ENCODE measurements at regions not wholly inside any gene's neighbourhood (a gene's known extent, or its start where the extent isn't known, plus 50 kb on each side); places are given as distances from the start of the nearest gene placed in this dataset.

DNA sequence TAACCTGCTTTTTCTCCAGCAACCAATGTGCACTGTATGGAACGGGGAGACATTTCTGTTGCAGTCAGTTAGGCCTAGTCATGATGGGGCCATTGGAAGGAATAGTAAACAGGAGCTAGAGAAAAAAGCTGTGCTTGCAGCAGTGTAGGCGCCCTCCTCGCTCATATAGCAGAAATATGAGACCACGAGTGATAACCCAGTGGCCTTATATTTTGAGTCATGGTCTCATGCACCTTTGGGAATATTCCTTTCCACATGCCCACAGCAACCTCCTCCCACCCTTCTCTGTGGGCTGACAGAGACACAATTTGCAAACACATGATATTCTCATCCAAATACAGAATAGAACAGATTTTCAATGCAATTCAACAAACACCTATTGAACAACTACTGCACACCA is 248.9 kb upstream of the CITED2 start:
- no peak for ATAC-seq (replicated peaks in 1 of 4)
- Histone ChIP-seq H3K9me3 (no peaks in the 10 kb centered on the region), H3K36me3 (ENCODE audit: control insufficient read depth in 2 of 2, extremely low read depth in 1 of 2, insufficient read depth in 1 of 2, low read length in 1 of 2) (no peaks in the 10 kb centered on the region), H3K27ac (ENCODE audit: low read length) (no peak overlapping the region), H3K4me3 (ENCODE audit: control insufficient read depth in 1 of 2, extremely low read depth in 1 of 2, low read length in 1 of 2) (no peak overlapping the region), H3K4me1 (ENCODE audit: control insufficient read depth in 1 of 2, extremely low read depth in 1 of 2, insufficient read depth in 2 of 2, low read length in 2 of 2) (no peaks in the 10 kb centered on the region), H3K27me3 (replicated peaks in 1 of 2; ENCODE audit: control insufficient read depth in 2 of 2, extremely low read depth in 1 of 2, insufficient read depth in 2 of 2, low read length in 1 of 2) (no peaks in the 10 kb centered on the region)
- H3K4me1 Mint-ChIP-seq, result peaks cover 0 to 5% (median 5%) of the 10 kb centered on the region in 3 donors
- ChIA-PET POLR2A (interaction anchor here in 1 of 2 donors (0.6 kb wide), 1 partner anchor 657 kb away, joined by 3 read pairs; no protein-coding TSS in a partner anchor), CTCF (no interaction called here)
- 90% methylated on average over 4 of the region's 4 CpGs for WGBS (ENCODE audit: insufficient coverage)
- no peaks in the 10 kb centered on the region for H3K36me3 Mint-ChIP-seq
- no peak for DNase-seq
- no peak overlapping the region for H3K4me3 Mint-ChIP-seq
- H3K27me3 Mint-ChIP-seq, result peaks cover 6 to 12% of the 10 kb centered on the region in 2 donors
- H3K27ac Mint-ChIP-seq, result no peak overlapping the region
- no peaks in the 10 kb centered on the region for H3K9me3 Mint-ChIP-seq

DNA sequence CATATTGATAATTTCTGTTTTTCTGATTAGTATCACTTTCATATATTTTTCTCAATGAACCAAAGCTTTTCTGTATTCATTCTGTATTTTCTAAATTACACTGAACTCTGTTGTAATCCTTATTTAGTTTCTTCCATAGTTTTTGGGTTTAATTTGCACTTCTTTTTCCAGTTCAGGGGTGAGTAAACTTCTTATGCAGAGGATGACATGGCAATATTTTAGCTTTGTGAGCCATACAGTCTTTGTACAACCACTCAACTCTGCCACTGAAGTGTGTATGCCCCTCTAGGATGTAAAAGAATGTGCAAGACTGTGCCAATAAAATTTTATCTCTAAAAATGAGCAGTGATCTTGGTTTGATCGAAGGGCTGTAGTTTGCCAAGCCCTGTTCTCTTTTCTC is 239.0 kb upstream of the CITED2 start:
- H3K36me3 Mint-ChIP-seq, result no peaks in the 10 kb centered on the region
- Histone ChIP-seq H3K9me3 (no peaks in the 10 kb centered on the region), H3K27me3 (replicated peaks in 1 of 2; ENCODE audit: control insufficient read depth in 2 of 2, extremely low read depth in 1 of 2, insufficient read depth in 2 of 2, low read length in 1 of 2) (no peaks in the 10 kb centered on the region), H3K4me1 (ENCODE audit: control insufficient read depth in 1 of 2, extremely low read depth in 1 of 2, insufficient read depth in 2 of 2, low read length in 2 of 2) (no peaks in the 10 kb centered on the region), H3K27ac (ENCODE audit: low read length) (no peak overlapping the region), H3K4me3 (ENCODE audit: control insufficient read depth in 1 of 2, extremely low read depth in 1 of 2, low read length in 1 of 2) (no peak overlapping the region), H3K36me3 (ENCODE audit: control insufficient read depth in 2 of 2, extremely low read depth in 1 of 2, insufficient read depth in 1 of 2, low read length in 1 of 2) (no peaks in the 10 kb centered on the region)
- whole genome bisulfite sequencing (ENCODE audit: insufficient coverage), result 67% methylated on average over 1 of the region's 1 CpG
- H3K27ac Mint-ChIP-seq, result no peak overlapping the region
- no peaks in the 10 kb centered on the region for H3K4me1 Mint-ChIP-seq
- DNase-seq (no peak), ATAC-seq (replicated peaks in 1 of 4) (no peak)
- H3K9me3 Mint-ChIP-seq, result no peaks in the 10 kb centered on the region
- H3K4me3 Mint-ChIP-seq, result no peak overlapping the region
- ChIA-PET CTCF (no interaction called here), POLR2A (no interaction called here)
- peaks cover 0 to 3% of the 10 kb centered on the region in 2 donors for H3K27me3 Mint-ChIP-seq

DNA sequence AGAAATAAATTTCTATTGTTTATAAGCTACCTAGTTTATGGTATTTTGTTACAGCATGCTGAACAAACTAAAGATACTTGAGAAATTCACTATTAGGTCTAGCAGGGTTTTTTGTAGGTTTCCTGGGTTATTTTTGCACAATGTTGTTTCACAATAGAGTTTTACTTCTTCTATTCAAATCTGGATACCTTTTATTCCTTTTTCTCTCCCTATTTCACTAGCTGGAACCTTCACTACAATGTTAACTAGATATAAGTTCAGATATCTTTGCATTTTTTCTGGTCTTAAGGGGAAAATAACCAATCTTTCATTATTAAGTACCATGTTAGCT is 237.7 kb upstream of the CITED2 start:
- no peaks in the 10 kb centered on the region for H3K36me3 Mint-ChIP-seq
- H3K4me3 Mint-ChIP-seq, result no peak overlapping the region
- no peaks in the 10 kb centered on the region for H3K36me3 ChIP-seq (ENCODE audit: control insufficient read depth in 2 of 2, extremely low read depth in 1 of 2, insufficient read depth in 1 of 2, low read length in 1 of 2)
- H3K27ac ChIP-seq (ENCODE audit: low read length), result no peak overlapping the region
- no peaks in the 10 kb centered on the region for H3K27me3 ChIP-seq (replicated peaks in 1 of 2; ENCODE audit: control insufficient read depth in 2 of 2, extremely low read depth in 1 of 2, insufficient read depth in 2 of 2, low read length in 1 of 2)
- H3K27me3 Mint-ChIP-seq, result no peaks in the 10 kb centered on the region
- CTCF ChIA-PET, result no interaction called here
- H3K9me3 ChIP-seq, result no peaks in the 10 kb centered on the region
- H3K27ac Mint-ChIP-seq, result no peak overlapping the region
- H3K9me3 Mint-ChIP-seq, result no peaks in the 10 kb centered on the region
- H3K4me1 ChIP-seq (ENCODE audit: control insufficient read depth in 1 of 2, extremely low read depth in 1 of 2, insufficient read depth in 2 of 2, low read length in 2 of 2), result no peaks in the 10 kb centered on the region
- DNase-seq (no peak), ATAC-seq (replicated peaks in 1 of 4) (no peak)
- no peaks in the 10 kb centered on the region for H3K4me1 Mint-ChIP-seq
- POLR2A ChIA-PET, result no interaction called here
- no peak overlapping the region for H3K4me3 ChIP-seq (ENCODE audit: control insufficient read depth in 1 of 2, extremely low read depth in 1 of 2, low read length in 1 of 2)

DNA sequence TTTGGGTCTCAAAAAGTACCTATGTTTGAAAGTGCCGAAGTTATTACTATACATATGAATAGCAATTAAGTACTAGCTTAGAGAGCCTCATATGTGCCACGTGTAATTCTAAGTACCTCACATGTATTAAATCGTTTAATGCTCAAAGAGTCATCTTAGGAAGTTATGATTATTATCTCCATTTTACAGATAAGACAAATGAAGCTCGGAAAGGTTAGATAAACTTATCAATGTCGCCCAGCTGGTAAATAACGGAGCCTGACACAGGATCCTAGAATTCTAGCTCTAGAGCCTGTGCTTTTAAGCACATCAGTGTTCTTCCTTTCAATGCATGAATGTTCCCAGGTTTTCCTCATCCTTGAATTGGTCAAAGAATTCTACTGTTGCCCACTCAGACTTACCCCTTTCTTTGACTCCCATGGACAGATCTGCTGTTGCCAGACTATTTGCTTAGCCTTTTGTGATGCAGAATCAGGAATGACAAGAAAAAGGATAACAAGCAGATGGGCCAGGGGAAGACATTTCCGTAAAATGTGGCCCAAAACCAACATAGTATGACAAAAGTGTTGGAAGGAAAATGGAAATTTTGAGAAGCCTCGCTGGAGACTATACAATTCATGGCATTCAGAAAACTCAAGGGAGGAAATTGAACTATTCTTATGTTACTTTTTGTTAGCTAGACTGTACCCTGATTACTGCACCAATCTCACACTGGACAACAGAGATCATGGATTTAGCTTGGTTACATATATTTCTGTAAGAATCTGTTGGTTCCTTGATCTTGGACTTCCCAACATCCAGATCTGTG is 237.1 kb upstream of the CITED2 start:
- Histone ChIP-seq H3K4me1 (ENCODE audit: control insufficient read depth in 1 of 2, extremely low read depth in 1 of 2, insufficient read depth in 2 of 2, low read length in 2 of 2) (no peaks in the 10 kb centered on the region), H3K36me3 (ENCODE audit: control insufficient read depth in 2 of 2, extremely low read depth in 1 of 2, insufficient read depth in 1 of 2, low read length in 1 of 2) (no peaks in the 10 kb centered on the region), H3K4me3 (ENCODE audit: control insufficient read depth in 1 of 2, extremely low read depth in 1 of 2, low read length in 1 of 2) (no peak overlapping the region), H3K27ac (ENCODE audit: low read length) (no peak overlapping the region), H3K27me3 (replicated peaks in 1 of 2; ENCODE audit: control insufficient read depth in 2 of 2, extremely low read depth in 1 of 2, insufficient read depth in 2 of 2, low read length in 1 of 2) (no peaks in the 10 kb centered on the region), H3K9me3 (no peaks in the 10 kb centered on the region)
- no peaks in the 10 kb centered on the region for H3K36me3 Mint-ChIP-seq
- DNase-seq, result no peak
- no peaks in the 10 kb centered on the region for H3K9me3 Mint-ChIP-seq
- ChIA-PET CTCF (no interaction called here), POLR2A (no interaction called here)
- 97% methylated on average over 4 of the region's 8 CpGs for WGBS (ENCODE audit: insufficient coverage)
- H3K27me3 Mint-ChIP-seq, result no peaks in the 10 kb centered on the region
- no peaks in the 10 kb centered on the region for H3K4me1 Mint-ChIP-seq
- no peak for ATAC-seq (replicated peaks in 1 of 4)
- H3K4me3 Mint-ChIP-seq, result no peak overlapping the region
- H3K27ac Mint-ChIP-seq, result no peak overlapping the region

DNA sequence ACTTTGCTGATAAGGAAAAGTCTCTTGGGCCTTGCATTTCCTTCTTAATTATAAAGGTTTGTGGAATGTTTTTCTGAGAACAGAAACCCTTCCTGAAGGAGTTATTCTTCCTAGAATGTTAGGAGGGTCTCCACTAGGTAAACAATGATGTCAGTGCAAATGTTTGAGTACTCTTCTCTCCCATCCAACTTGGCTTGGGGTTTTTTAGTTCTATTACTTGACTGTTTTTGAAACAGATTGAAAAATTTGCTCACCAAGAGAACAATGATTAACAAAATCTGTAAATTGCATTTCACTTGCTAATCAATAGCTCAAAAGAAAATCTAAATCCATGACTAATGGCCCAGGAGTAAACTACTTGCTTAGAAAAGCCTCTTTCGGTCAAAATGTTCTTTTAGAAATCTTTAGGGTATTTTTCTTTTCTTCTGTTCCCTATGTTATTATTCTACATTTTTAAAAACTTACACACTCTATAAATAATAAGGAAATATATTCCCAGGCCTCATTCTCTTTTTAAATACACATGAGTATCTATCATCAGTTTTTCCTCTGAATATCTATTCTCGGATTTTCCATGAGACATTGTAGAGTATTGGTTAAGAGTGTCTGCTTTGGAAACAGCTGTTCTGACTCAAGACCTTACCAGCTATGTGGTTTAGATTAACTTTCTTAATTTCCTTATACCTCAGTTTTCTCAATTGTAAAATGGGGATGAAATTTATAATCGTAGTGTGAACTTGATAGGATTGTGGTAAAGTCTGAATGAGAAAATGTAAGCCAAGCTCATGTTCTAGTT is 234.2 kb upstream of the CITED2 start:
- Mint-ChIP-seq H3K27ac (no peak overlapping the region), H3K36me3 (no peaks in the 10 kb centered on the region), H3K27me3 (no peaks in the 10 kb centered on the region), H3K4me3 (no peak overlapping the region), H3K9me3 (no peaks in the 10 kb centered on the region), H3K4me1 (no peaks in the 10 kb centered on the region)
- peaks cover 0 to 2% of the 10 kb centered on the region in 2 experiments for H3K27me3 ChIP-seq (replicated peaks in 1 of 2; ENCODE audit: control insufficient read depth in 2 of 2, extremely low read depth in 1 of 2, insufficient read depth in 2 of 2, low read length in 1 of 2)
- POLR2A ChIA-PET, result no interaction called here
- H3K36me3 ChIP-seq (ENCODE audit: control insufficient read depth in 2 of 2, extremely low read depth in 1 of 2, insufficient read depth in 1 of 2, low read length in 1 of 2), result no peaks in the 10 kb centered on the region
- no peak overlapping the region for H3K4me3 ChIP-seq (ENCODE audit: control insufficient read depth in 1 of 2, extremely low read depth in 1 of 2, low read length in 1 of 2)
- DNase-seq, result no peak
- no peak overlapping the region for H3K27ac ChIP-seq (ENCODE audit: low read length)
- H3K9me3 ChIP-seq, result no peaks in the 10 kb centered on the region
- no peak for ATAC-seq (replicated peaks in 1 of 4)
- CTCF ChIA-PET, result no interaction called here
- H3K4me1 ChIP-seq (ENCODE audit: control insufficient read depth in 1 of 2, extremely low read depth in 1 of 2, insufficient read depth in 2 of 2, low read length in 2 of 2), result no peaks in the 10 kb centered on the region
- WGBS (ENCODE audit: insufficient coverage), result no CpG with 5 or more reads among the region's 3 CpGs

DNA sequence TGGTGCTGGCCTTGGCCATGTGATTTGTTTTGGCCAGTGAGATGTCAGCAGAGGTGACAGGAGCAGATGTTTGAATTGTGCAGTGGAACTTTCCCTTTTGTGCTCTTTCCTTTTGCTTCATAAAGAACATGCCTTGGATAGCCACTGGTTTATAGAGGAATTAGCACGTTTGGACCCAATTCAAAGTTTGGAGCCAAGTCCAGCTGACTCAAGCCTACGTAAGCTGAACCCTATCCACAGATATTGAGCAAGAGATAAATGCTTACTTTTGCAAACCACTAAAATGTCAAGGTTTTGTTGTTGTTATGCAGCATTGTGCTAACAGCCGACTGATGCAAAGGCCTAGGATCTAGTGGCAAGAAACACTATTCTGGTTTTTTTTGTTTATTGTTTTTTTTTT is 230.9 kb upstream of the CITED2 start:
- Mint-ChIP-seq H3K9me3 (no peaks in the 10 kb centered on the region), H3K4me3 (no peak overlapping the region), H3K27me3 (no peaks in the 10 kb centered on the region), H3K27ac (no peak overlapping the region), H3K4me1 (no peaks in the 10 kb centered on the region), H3K36me3 (no peaks in the 10 kb centered on the region)
- DNase-seq (no peak), ATAC-seq (replicated peaks in 1 of 4) (no peak)
- H3K4me1 ChIP-seq (ENCODE audit: control insufficient read depth in 1 of 2, extremely low read depth in 1 of 2, insufficient read depth in 2 of 2, low read length in 2 of 2), result no peaks in the 10 kb centered on the region
- peaks cover 0 to 2% of the 10 kb centered on the region in 2 experiments for H3K27me3 ChIP-seq (replicated peaks in 1 of 2; ENCODE audit: control insufficient read depth in 2 of 2, extremely low read depth in 1 of 2, insufficient read depth in 2 of 2, low read length in 1 of 2)
- POLR2A ChIA-PET, result no interaction called here
- no peak overlapping the region for H3K4me3 ChIP-seq (ENCODE audit: control insufficient read depth in 1 of 2, extremely low read depth in 1 of 2, low read length in 1 of 2)
- no CpG with 5 or more reads among the region's 3 CpGs for WGBS (ENCODE audit: insufficient coverage)
- no peaks in the 10 kb centered on the region for H3K36me3 ChIP-seq (ENCODE audit: control insufficient read depth in 2 of 2, extremely low read depth in 1 of 2, insufficient read depth in 1 of 2, low read length in 1 of 2)
- H3K9me3 ChIP-seq, result no peaks in the 10 kb centered on the region
- CTCF ChIA-PET, result no interaction called here
- H3K27ac ChIP-seq (ENCODE audit: low read length), result no peak overlapping the region

Data from T-cell (primary cell).